NT2/D1 (cell line): ENCODE measurements at regions not wholly inside any gene's neighbourhood (a gene's known extent, or its start where the extent isn't known, plus 50 kb on each side); places are given as distances from the start of the nearest gene placed in this dataset.

Source experiments
- DNase-seq: peaks from one replicate; pipeline ENCODE4 v3.0.0-alpha.2; 2011; ENCODE audit warnings: low read depth, low spot score
- H3K27me3 ChIP-seq: 2 replicates; pipeline ENCODE4 v1.6.0; 2011; ENCODE audit warnings: mild to moderate bottlenecking; ENCODE audit not compliant: insufficient read length, insufficient read depth
- H3K36me3 ChIP-seq: 2 replicates; pipeline ENCODE4 v1.6.1; 2011; ENCODE audit warnings: mild to moderate bottlenecking, low read length, mixed read lengths; ENCODE audit not compliant: insufficient read depth, insufficient read length
- H3K4me1 ChIP-seq: 2 replicates; pipeline ENCODE4 v1.5.1; 2011; ENCODE audit not compliant: insufficient read depth, insufficient read length
- H3K4me3 ChIP-seq: 2 replicates; pipeline ENCODE4 v1.5.1; 2011; ENCODE audit warnings: low read depth; ENCODE audit not compliant: insufficient read length
- H3K9ac ChIP-seq: 2 replicates; pipeline ENCODE4 v1.6.0; 2011; ENCODE audit warnings: low read depth; ENCODE audit not compliant: insufficient read length
- H3K9me3 ChIP-seq: 2 replicates; pipeline ENCODE4 v1.5.1; 2011; ENCODE audit warnings: mild to moderate bottlenecking, low read length; ENCODE audit not compliant: insufficient read depth
- SUZ12 ChIP-seq: IDR thresholded peaks from 2 replicates; pipeline ENCODE4 v1.6.1; 2011; ENCODE audit not compliant: insufficient read length, insufficient read depth; ENCODE audit errors: extremely low read depth
- YY1 ChIP-seq: IDR thresholded peaks from 2 replicates; pipeline ENCODE4 v1.6.1; 2011; ENCODE audit not compliant: insufficient read length, insufficient read depth
- ZNF274 ChIP-seq: IDR thresholded peaks from 2 replicates; pipeline ENCODE4 v1.6.1; 2011; ENCODE audit warnings: mild to moderate bottlenecking, low read depth, low read length

DNA sequence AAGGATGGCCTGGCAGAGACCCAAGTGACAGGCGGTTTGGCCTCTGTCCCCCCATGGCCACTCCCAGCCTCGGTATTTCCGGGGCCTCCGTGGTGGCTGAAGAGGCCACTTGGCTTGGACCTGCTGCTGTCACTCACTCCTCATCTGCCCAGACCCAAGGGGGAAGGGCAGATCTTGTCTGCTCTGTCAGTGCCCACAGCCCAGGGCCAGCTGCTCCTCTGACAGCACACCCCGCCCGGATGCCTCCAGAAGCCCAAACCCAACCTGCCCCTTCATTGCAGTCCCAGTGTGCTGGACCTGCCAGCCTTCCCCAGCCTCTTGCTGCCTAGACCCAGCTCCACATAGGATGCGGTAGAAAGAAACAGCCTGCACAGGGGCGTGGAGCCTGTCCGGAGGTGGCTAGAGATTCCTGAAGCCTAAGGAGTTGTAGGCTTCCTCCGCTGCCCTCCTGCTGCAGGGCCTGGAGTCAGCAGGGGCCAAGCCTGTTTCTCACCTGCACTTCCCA, 52.0 kb downstream of the MAGEF1 start:
- H3K4me1 ChIP-seq, result peaks cover 40% of the 10 kb centered on the region
- DNase-seq, result no peak
- no peak overlapping the region for H3K4me3 ChIP-seq
- no peak for TF ChIP-seq YY1
- no peaks in the 10 kb centered on the region for H3K9me3 ChIP-seq
- no peaks in the 10 kb centered on the region for H3K27me3 ChIP-seq
- H3K9ac ChIP-seq, result peak overlapping the region; percentile 73
- no peaks in the 10 kb centered on the region for H3K36me3 ChIP-seq

- TF ChIP-seq SUZ12 (no peak), YY1 (no peak), ZNF274 (no peak)
- H3K9me3 ChIP-seq, result no peaks in the 10 kb centered on the region
- no peaks in the 10 kb centered on the region for H3K36me3 ChIP-seq
- no peak for DNase-seq
- peak overlapping the region; percentile 21 for H3K9ac ChIP-seq
- no peak overlapping the region for H3K4me3 ChIP-seq
- peaks cover 33% of the 10 kb centered on the region for H3K4me1 ChIP-seq
- no peaks in the 10 kb centered on the region for H3K27me3 ChIP-seq
Observed at GRCh38 chr3:184658223-184658928, 53.5 kb downstream of the MAGEF1 start.

GRCh38 chr3:184656829-184657681, 54.8 kb downstream of the MAGEF1 start:
- Histone ChIP-seq H3K4me1 (peaks cover 31% of the 10 kb centered on the region), H3K4me3 (no peak overlapping the region), H3K36me3 (no peaks in the 10 kb centered on the region), H3K9me3 (no peaks in the 10 kb centered on the region), H3K27me3 (no peaks in the 10 kb centered on the region), H3K9ac (no peak overlapping the region)
- DNase-seq, result peak; percentile 73
- TF ChIP-seq SUZ12 (no peak), YY1 (no peak), ZNF274 (no peak)

DNA sequence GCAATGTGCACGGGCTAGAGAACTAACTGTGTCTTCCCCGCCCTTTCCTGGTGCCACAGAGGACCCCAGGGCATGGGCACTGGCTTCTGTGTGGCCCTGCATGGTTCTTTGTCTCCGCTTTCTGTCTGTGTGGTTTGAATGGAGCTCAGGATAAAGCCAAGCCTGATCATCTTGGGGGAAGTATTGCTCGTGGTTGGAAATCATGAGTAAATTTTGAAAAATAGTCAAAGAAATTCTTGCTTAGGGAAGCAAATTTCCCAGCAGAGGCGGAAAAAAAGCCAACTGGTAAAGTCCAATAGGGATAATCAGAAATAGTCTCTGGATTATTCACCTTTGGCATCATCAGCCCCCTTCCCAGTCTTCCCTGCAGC, 55.4 kb downstream of the MAGEF1 start:
- Histone ChIP-seq H3K4me1 (peaks cover 30% of the 10 kb centered on the region), H3K9ac (no peak overlapping the region), H3K36me3 (no peaks in the 10 kb centered on the region)

DNA sequence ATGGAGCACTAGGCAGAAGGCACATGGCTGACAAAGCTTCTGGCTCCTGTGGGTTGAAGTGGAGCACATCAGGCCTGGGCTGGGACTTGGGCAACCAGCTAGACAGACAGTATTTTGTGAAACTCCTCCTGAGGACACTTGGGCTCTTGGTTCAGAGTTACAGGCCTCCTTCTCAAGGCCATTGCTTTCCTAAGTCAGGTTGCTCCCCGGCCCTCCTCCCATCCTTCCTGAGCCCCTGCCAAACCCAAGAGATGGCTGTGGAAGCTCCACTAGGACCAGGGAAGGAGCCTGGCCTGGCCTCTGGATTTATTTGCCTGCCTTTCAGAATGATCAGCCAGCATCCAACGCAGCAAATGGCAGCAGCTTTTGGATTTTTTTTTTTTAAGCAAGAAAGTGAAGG, 56.3 kb downstream of the MAGEF1 start:
- no peaks in the 10 kb centered on the region for H3K9me3 ChIP-seq
- no peak overlapping the region for H3K9ac ChIP-seq
- no peaks in the 10 kb centered on the region for H3K36me3 ChIP-seq
- TF ChIP-seq SUZ12 (no peak), YY1 (no peak), ZNF274 (no peak)
- DNase-seq, result no peak
- peaks cover 1% of the 10 kb centered on the region for H3K27me3 ChIP-seq
- H3K4me1 ChIP-seq, result peaks cover 25% of the 10 kb centered on the region
- H3K4me3 ChIP-seq, result no peak overlapping the region

More for the DNA sequence above, 55.4 kb downstream of the MAGEF1 start:
- H3K4me3 ChIP-seq, result no peak overlapping the region
- TF ChIP-seq SUZ12 (no peak), ZNF274 (no peak)
- no peaks in the 10 kb centered on the region for H3K27me3 ChIP-seq
- no peak for DNase-seq
- no peaks in the 10 kb centered on the region for H3K9me3 ChIP-seq

DNA sequence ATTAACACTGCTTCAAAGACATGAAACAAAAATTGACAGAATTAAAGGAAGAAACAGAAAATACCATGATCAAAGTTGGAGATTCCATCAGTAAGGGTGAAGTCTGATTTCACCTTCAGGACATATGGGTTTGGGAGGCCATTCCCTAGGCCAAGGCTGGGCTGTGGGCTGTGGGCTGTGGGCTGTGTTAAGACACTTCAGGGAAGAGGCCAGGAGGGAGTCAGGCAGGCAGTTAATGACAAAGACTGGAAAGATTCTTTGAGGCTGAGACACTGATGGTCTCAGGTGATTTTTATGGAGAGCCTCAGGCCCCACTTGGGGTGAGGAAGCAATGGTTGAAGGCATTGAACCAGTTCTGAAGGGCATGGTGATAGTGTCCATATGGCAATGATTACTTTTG, 57.5 kb downstream of the MAGEF1 start:
- Histone ChIP-seq H3K27me3 (peaks cover 4% of the 10 kb centered on the region), H3K36me3 (no peaks in the 10 kb centered on the region), H3K9ac (no peak overlapping the region), H3K4me3 (no peak overlapping the region), H3K4me1 (peaks cover 17% of the 10 kb centered on the region), H3K9me3 (no peaks in the 10 kb centered on the region)
- TF ChIP-seq ZNF274 (no peak), SUZ12 (no peak)
- DNase-seq, result no peak

GRCh38 chr3:184652465-184652864, 59.4 kb downstream of the MAGEF1 start:
- H3K9ac ChIP-seq, result no peak overlapping the region
- H3K4me1 ChIP-seq, result peaks cover 12% of the 10 kb centered on the region
- H3K4me3 ChIP-seq, result no peak overlapping the region
- peaks cover 4% of the 10 kb centered on the region for H3K27me3 ChIP-seq
- no peaks in the 10 kb centered on the region for H3K36me3 ChIP-seq
- no peak for TF ChIP-seq SUZ12
- no peak for TF ChIP-seq ZNF274
- TF ChIP-seq YY1, result no peak
- H3K9me3 ChIP-seq, result no peaks in the 10 kb centered on the region
- DNase-seq, result no peak
